ENCODE measurements at regions not wholly inside any gene's neighbourhood (a gene's known extent, or its start where the extent isn't known, plus 50 kb on each side); places are given as distances from the start of the nearest gene placed in this dataset.

GRCh38 chr17:77324227-77324626, 183.5 kb downstream of the SEC14L1 start:
- TF ChIP-seq CTCF (IDR thresholded peaks at IDR 0.05; ENCODE audit: low read depth, low read length, poor library complexity, severe bottlenecking) (no peak), EZH2phosphoT487 (IDR thresholded peaks at IDR 0.05; ENCODE audit: borderline replicate concordance, low read length) (no peak)
